GM06990 (cell line): ENCODE measurements at regions not wholly inside any gene's neighbourhood (a gene's known extent, or its start where the extent isn't known, plus 50 kb on each side); places are given as distances from the start of the nearest gene placed in this dataset.

ENCODE experiments used
- DNase-seq: peaks from one replicate; pipeline ENCODE4 v3.0.0-alpha.2; 2011; ENCODE audit not compliant: insufficient read length; ENCODE audit errors: extremely low read depth
- H3K27me3 ChIP-seq: replicated peaks from 2 replicates; pipeline ENCODE4 v1.6.0; 2011; ENCODE audit warnings: low read length; ENCODE audit not compliant: control insufficient read depth, insufficient read depth
- H3K36me3 ChIP-seq: 2 replicates; pipeline ENCODE4 v1.5.1; 2011; ENCODE audit warnings: low read length; ENCODE audit not compliant: control insufficient read depth, insufficient read depth
- H3K4me3 ChIP-seq: replicated peaks from 2 replicates; pipeline ENCODE4 v1.5.1; 2011; ENCODE audit warnings: low read depth, mild to moderate bottlenecking, control low read depth, low read length
- TF ChIP-seq, protein P1 (sequence below): IDR thresholded peaks from 2 replicates; pipeline ENCODE4 v1.5.1; 2011; ENCODE audit warnings: low read length, control low read depth, mild to moderate bottlenecking, inconsistent platforms; ENCODE audit not compliant: insufficient read depth, poor library complexity, severe bottlenecking

DNA sequence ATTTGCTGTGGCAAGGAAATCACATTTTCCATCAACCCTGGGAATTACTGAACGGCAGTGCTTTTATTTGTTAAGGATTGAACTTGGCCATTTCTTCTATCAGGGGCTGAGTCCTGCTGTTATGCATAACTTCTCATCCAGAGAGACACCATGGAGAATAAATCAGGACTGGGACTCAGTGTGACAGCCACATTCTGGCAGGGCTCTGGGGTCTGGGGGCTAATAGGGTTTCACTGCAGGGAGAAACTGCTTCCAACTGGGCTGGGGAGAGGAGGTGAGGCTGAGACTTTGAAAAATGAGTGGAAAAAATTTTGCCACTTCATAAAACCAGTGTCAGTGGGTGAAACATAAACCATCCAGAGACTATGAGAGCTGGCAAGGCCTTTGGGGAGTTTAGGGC is 95.7 kb upstream of the ALDH1B1 start:
- DNase-seq: no peak
- H3K36me3 ChIP-seq: no peaks in the 10 kb centered on the region
- TF ChIP-seq, protein P1, sequence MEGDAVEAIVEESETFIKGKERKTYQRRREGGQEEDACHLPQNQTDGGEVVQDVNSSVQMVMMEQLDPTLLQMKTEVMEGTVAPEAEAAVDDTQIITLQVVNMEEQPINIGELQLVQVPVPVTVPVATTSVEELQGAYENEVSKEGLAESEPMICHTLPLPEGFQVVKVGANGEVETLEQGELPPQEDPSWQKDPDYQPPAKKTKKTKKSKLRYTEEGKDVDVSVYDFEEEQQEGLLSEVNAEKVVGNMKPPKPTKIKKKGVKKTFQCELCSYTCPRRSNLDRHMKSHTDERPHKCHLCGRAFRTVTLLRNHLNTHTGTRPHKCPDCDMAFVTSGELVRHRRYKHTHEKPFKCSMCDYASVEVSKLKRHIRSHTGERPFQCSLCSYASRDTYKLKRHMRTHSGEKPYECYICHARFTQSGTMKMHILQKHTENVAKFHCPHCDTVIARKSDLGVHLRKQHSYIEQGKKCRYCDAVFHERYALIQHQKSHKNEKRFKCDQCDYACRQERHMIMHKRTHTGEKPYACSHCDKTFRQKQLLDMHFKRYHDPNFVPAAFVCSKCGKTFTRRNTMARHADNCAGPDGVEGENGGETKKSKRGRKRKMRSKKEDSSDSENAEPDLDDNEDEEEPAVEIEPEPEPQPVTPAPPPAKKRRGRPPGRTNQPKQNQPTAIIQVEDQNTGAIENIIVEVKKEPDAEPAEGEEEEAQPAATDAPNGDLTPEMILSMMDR: no peak
- no peak overlapping the region for H3K4me3 ChIP-seq
- no peaks in the 10 kb centered on the region for H3K27me3 ChIP-seq

DNA sequence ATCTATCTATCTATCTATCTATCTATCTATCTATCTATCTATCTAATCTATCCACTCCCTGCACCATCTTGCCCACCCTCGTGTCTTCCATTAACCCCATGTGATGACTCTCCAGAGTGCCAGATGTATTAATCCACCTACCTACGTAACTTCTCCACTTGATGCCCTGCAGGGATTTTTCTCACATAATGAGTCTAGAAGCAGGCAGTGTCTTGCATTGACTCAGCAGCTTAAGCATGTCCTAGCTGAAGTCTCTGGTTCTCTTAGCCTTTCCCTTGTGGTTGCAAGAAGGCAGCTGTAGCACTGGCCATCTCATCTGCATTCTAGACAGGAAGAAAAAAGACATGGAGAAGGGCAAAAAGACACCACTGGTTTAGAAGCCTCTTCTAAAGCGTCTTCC is 96.7 kb upstream of the ALDH1B1 start:
- DNase-seq: no peak
- no peak overlapping the region for H3K4me3 ChIP-seq
- TF ChIP-seq, protein P1: no peak
- H3K36me3 ChIP-seq: no peaks in the 10 kb centered on the region
- no peaks in the 10 kb centered on the region for H3K27me3 ChIP-seq

DNA sequence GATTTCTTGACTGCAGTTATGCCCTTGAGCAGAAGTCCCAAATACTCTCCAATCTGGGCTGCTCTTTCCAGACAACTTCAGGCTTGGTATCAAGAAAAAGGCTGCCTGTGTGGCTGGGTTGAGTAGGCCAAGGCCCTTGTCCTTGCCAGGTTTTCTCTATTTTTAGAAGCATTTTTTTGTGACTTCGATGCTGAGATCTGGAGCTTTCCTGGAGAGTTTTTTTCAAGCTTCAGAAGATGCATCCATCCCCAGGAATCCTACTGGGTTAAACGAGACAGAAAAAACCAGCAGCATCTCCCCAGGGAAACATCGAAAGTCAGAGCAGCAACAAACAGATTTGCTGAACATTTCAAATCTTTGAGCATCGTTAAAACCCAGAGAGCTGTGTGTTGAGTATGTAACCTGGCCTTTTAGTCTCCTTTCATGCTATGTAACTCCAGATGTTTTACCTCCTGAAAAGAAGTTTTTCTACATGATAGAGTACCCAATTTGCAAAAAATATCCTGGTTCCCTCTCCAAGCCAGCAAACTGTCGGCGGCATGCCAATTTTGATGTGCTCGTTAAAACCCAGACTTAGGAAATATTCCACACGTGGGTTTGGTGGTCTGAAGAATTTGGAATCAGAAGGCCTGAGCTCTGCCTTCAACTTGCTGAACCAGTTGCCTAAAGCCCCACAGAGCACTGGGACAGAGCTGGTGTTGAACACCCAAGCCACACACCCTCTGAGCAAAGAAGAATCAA is 98.1 kb upstream of the ALDH1B1 start:
- no peak overlapping the region for H3K4me3 ChIP-seq
- TF ChIP-seq, protein P1: no peak
- no peaks in the 10 kb centered on the region for H3K27me3 ChIP-seq
- H3K36me3 ChIP-seq: no peaks in the 10 kb centered on the region
- no peak for DNase-seq

DNA sequence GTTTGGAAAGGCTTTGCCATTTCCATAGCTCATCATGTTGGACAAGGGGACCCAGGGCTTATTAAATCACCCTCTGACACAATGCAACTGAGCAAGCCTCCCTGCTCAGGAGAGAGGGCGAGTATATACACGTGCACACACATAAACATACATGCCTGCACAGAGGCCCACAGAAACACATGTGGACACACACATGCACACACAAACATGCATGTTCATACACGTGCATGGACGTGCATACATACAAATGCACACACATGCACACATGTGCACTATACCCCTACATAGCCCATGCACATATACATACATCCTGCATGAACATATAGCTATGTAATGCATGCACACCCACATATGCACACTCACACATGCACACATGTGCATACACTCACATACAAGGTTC is 99.5 kb upstream of the ALDH1B1 start:
- Histone ChIP-seq H3K27me3 (no peaks in the 10 kb centered on the region), H3K36me3 (no peaks in the 10 kb centered on the region), H3K4me3 (no peak overlapping the region)
- TF ChIP-seq, protein P1: no peak
- no peak for DNase-seq

DNA sequence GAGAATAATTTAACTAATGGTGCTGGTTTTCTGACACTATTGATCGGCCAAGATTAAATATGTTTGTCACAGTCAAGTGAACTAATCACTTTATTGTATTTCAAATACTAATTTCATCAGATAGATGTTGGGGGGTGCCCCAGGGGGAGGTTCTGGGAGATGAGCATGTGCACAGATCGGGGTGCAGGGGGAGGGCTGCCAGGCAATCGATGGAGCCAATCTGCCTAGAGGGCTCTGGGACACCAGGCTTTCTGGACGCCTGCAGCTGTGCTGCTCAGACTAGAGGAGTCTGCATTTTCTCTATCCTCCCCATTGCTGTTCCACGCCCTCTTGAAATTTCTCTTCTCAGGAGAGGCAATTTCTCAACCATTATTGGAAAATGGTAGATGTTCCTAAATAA is 100.0 kb upstream of the ALDH1B1 start:
- Histone ChIP-seq H3K27me3 (no peaks in the 10 kb centered on the region), H3K4me3 (no peak overlapping the region), H3K36me3 (no peaks in the 10 kb centered on the region)
- TF ChIP-seq, protein P1: no peak
- no peak for DNase-seq

DNA sequence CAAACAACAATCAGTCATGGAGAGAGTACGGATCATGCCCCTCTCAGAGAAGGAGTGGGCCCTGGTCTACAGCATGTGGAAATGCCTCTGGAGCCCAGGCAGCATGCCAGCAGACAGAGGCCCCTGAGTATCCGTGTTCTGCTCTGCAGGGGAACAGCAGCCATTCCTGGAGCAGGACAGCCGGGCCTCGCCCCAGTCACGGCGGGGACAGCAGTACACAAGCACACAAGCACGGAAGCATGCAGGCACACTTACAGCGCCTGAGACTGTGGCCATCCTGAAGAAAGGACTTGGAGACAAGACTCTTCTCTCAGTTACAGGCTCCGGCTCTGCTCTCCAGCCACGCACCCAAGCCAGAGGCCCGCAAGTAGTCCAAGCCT is 102.6 kb upstream of the ALDH1B1 start:
- Histone ChIP-seq H3K36me3 (no peaks in the 10 kb centered on the region), H3K27me3 (no peaks in the 10 kb centered on the region), H3K4me3 (no peak overlapping the region)
- TF ChIP-seq, protein P1: no peak
- DNase-seq: no peak
